Stomach (tissue), 8 donors: ENCODE measurements at regions not wholly inside any gene's neighbourhood (a gene's known extent, or its start where the extent isn't known, plus 50 kb on each side); places are given as distances from the start of the nearest gene placed in this dataset.

Source experiments
- DNase-seq, 2 donors: peaks; one replicate each; pipeline versions ENCODE4 v3.0.0 to v3.0.0-alpha.2; 2013 to 2019
- H3K27ac ChIP-seq, 5 donors: fragments of 200-600 bp in 4 of 5; sonication (generic) in 4 of 5; one replicate each; pipeline ENCODE4 v1.5.1; 2013 to 2019; ENCODE audit warnings: mild to moderate bottlenecking in 1 of 5, moderate library complexity in 1 of 5
- H3K27me3 ChIP-seq, 3 donors: fragments of 200-600 bp; sonication (generic); one replicate each; pipeline ENCODE4 v1.5.1; 2017 to 2019; ENCODE audit warnings: mixed run types in 1 of 3
- H3K36me3 ChIP-seq, 4 donors: fragments of 200-600 bp; sonication (generic); 1 replicate in 3 of 4; 2 replicates in 1 of 4; pipeline ENCODE4 v1.5.1; 2016 to 2019
- H3K4me1 ChIP-seq, 4 donors: fragments of 200-600 bp; sonication (generic); one replicate each; pipeline ENCODE4 v1.5.1; 2016 to 2019
- H3K4me3 ChIP-seq, 4 donors: fragments of 200-600 bp; sonication (generic) in 3 of 4; one replicate each; pipeline ENCODE4 v1.5.1; 2016 to 2019; ENCODE audit warnings: mild to moderate bottlenecking in 1 of 4
- H3K9me3 ChIP-seq, 4 donors: fragments of 200-600 bp; sonication (generic); one replicate each; pipeline ENCODE4 v1.5.1; 2016 to 2019
- CTCF ChIP-seq, 7 experiments: fragments of 450-650 bp in 4 of 7; fragments of 200-600 bp in 3 of 7; sonication (generic) in 3 of 7; IDR thresholded peaks; one replicate each; pipeline ENCODE4 v1.5.1; 2016 to 2019; ENCODE audit warnings: antibody characterized with exemption in 7 of 7, control low read depth in 2 of 7, mild to moderate bottlenecking in 1 of 7
- EP300 ChIP-seq: sonication (generic); formaldehyde crosslinking; IDR thresholded peaks from one replicate; pipeline ENCODE4 v1.6.1; 2017; ENCODE audit warnings: antibody characterized with exemption
- POLR2A ChIP-seq, 4 donors: fragments of 450-650 bp; IDR thresholded peaks; one replicate each; pipeline ENCODE4 v1.6.1; 2016; ENCODE audit warnings: antibody characterized with exemption in 4 of 4, control low read depth in 2 of 4, mild to moderate bottlenecking in 1 of 4, moderate library complexity in 1 of 4
- POLR2AphosphoS5 ChIP-seq, 3 donors: sonication (generic); formaldehyde crosslinking; IDR thresholded peaks; one replicate each; pipeline ENCODE4 v1.6.1; 2016; ENCODE audit warnings: antibody characterized with exemption in 3 of 3
- WGBS, 5 donors: extraction: QIAGEN DNeasy Blood & Tissue Kit in 3 of 5; methylation state at CpG; one replicate each; pipeline versions ENCODE4 v1.1.5 to v1.1.7; 2013 to 2018; 5-methylcytosine and 5-hydroxymethylcytosine counted together
- intact Hi-C: fragments of 100-400 bp; cut with DNase I; formaldehyde crosslinking; loops from one replicate; pipeline ENCODE4 v1.15.1; 2023; ENCODE audit warnings: low total_unique reads
- donor health status: healthy with polysubstance abuse.
- donor health status: Bipolar disorder and iron deficiency.
- donor health status: healthy.

- Histone ChIP-seq H3K27me3 (no peaks in the 10 kb centered on the region), H3K4me3 (no peak overlapping the region), H3K27ac (no peak overlapping the region), H3K36me3 (no peaks in the 10 kb centered on the region), H3K9me3 (no peaks in the 10 kb centered on the region), H3K4me1 (peaks cover 0 to 3% (median 0%) of the 10 kb centered on the region in 4 donors)
- 81 to 94% (median 89%) methylated on average over 3 of the region's 3 CpGs for WGBS, 5 donors
- intact Hi-C loops: no loop called here
- TF ChIP-seq POLR2A (IDR thresholded peaks at IDR 0.05) (no peak), POLR2AphosphoS5 (IDR thresholded peaks at IDR 0.05) (no peak)
- DNase-seq: no peak
Observed at GRCh38 chr15:81483496-81483895, 109.5 kb upstream of the TMC3 start.

GRCh38 chr15:81481346-81481745 is 107.3 kb upstream of the TMC3 start:
- intact Hi-C loops: no loop called here
- 67 to 82% (median 80%) methylated on average over 7 of the region's 7 CpGs for WGBS, 5 donors
- no peaks in the 10 kb centered on the region for H3K36me3 ChIP-seq
- no peak overlapping the region for H3K27ac ChIP-seq
- H3K4me1 ChIP-seq: peaks cover 0 to 3% (median 0%) of the 10 kb centered on the region in 4 donors
- DNase-seq: no peak
- H3K9me3 ChIP-seq: no peaks in the 10 kb centered on the region
- TF ChIP-seq CTCF (IDR thresholded peaks at IDR 0.05) (no peak), POLR2AphosphoS5 (IDR thresholded peaks at IDR 0.05) (no peak), EP300 (no peak), POLR2A (IDR thresholded peaks at IDR 0.05) (no peak)
- no peak overlapping the region for H3K4me3 ChIP-seq
- no peaks in the 10 kb centered on the region for H3K27me3 ChIP-seq

- peak in 1 of 2 donors; percentile 85 for DNase-seq
- Histone ChIP-seq H3K27ac (no peak overlapping the region), H3K4me1 (peaks cover 0 to 3% (median 0%) of the 10 kb centered on the region in 4 donors), H3K27me3 (no peaks in the 10 kb centered on the region), H3K4me3 (no peak overlapping the region), H3K36me3 (no peaks in the 10 kb centered on the region), H3K9me3 (no peaks in the 10 kb centered on the region)
- 40 to 45% (median 43%) methylated on average over 7 of the region's 7 CpGs for WGBS, 5 donors
- TF ChIP-seq CTCF (IDR thresholded peaks at IDR 0.05): peak in 5 of 7 experiments; percentile 74 to 96 (median 82)
- no peak for TF ChIP-seq POLR2AphosphoS5 (IDR thresholded peaks at IDR 0.05)
- TF ChIP-seq EP300: no peak
- no peak for TF ChIP-seq POLR2A (IDR thresholded peaks at IDR 0.05)
- intact Hi-C loops: no loop called here
Observed at GRCh38 chr15:81480645-81481053, 106.6 kb upstream of the TMC3 start.

GRCh38 chr15:81478354-81478753 is 104.3 kb upstream of the TMC3 start:
- Histone ChIP-seq H3K27me3 (no peaks in the 10 kb centered on the region), H3K9me3 (no peaks in the 10 kb centered on the region), H3K4me3 (no peak overlapping the region), H3K36me3 (no peaks in the 10 kb centered on the region), H3K4me1 (peaks cover 0 to 3% (median 0%) of the 10 kb centered on the region in 4 donors), H3K27ac (no peak overlapping the region)
- intact Hi-C loops: no loop called here
- WGBS, 5 donors: 56 to 68% (median 65%) methylated on average over 2 of the region's 2 CpGs
- DNase-seq: no peak
- TF ChIP-seq POLR2AphosphoS5 (IDR thresholded peaks at IDR 0.05) (no peak), CTCF (IDR thresholded peaks at IDR 0.05) (no peak), POLR2A (IDR thresholded peaks at IDR 0.05) (no peak), EP300 (no peak)

- no peak for TF ChIP-seq POLR2A (IDR thresholded peaks at IDR 0.05)
- TF ChIP-seq CTCF (IDR thresholded peaks at IDR 0.05): no peak
- TF ChIP-seq EP300: no peak
- TF ChIP-seq POLR2AphosphoS5 (IDR thresholded peaks at IDR 0.05): no peak
- Histone ChIP-seq H3K27ac (no peak overlapping the region), H3K9me3 (no peaks in the 10 kb centered on the region), H3K4me3 (no peak overlapping the region), H3K36me3 (no peaks in the 10 kb centered on the region), H3K4me1 (peaks cover 0 to 3% (median 0%) of the 10 kb centered on the region in 4 donors), H3K27me3 (peaks cover 0 to 13% (median 0%) of the 10 kb centered on the region in 3 donors)
- intact Hi-C loops: no loop called here
- DNase-seq: no peak
- WGBS, 5 donors: 60 to 74% (median 68%) methylated on average over 1 of the region's 1 CpG
Observed at GRCh38 chr15:81475926-81476325, 101.9 kb upstream of the TMC3 start.
